ENCODE measurements at regions not wholly inside any gene's neighbourhood (a gene's known extent, or its start where the extent isn't known, plus 50 kb on each side); places are given as distances from the start of the nearest gene placed in this dataset.

- H3K27ac ChIP-seq = no peak overlapping the region
- no peak for TF ChIP-seq CTCF (IDR thresholded peaks at IDR 0.05)
- no peak for TF ChIP-seq ZFX (IDR thresholded peaks at IDR 0.05; ENCODE audit: borderline replicate concordance)
These were observed 1505.4 kb downstream of the SI start for GRCh38 chr3:163572856-163573255.

GRCh38 chr3:163563485-163563884 lies 1514.8 kb downstream of the SI start:
- no peak overlapping the region for H3K27ac ChIP-seq
- TF ChIP-seq ZFX (IDR thresholded peaks at IDR 0.05; ENCODE audit: borderline replicate concordance) (no peak), CTCF (IDR thresholded peaks at IDR 0.05) (no peak)

- no peak for TF ChIP-seq ZFX (IDR thresholded peaks at IDR 0.05; ENCODE audit: borderline replicate concordance)
- TF ChIP-seq CTCF (IDR thresholded peaks at IDR 0.05) = no peak
- no peak overlapping the region for H3K27ac ChIP-seq
These were observed 1515.7 kb downstream of the SI start for GRCh38 chr3:163562625-163563024.

GRCh38 chr3:163561151-163561550 lies 1517.1 kb downstream of the SI start:
- H3K27ac ChIP-seq = no peak overlapping the region
- TF ChIP-seq CTCF (IDR thresholded peaks at IDR 0.05) = no peak
- no peak for TF ChIP-seq ZFX (IDR thresholded peaks at IDR 0.05; ENCODE audit: borderline replicate concordance)

- H3K27ac ChIP-seq = no peak overlapping the region
- no peak for TF ChIP-seq CTCF (IDR thresholded peaks at IDR 0.05)
- TF ChIP-seq ZFX (IDR thresholded peaks at IDR 0.05; ENCODE audit: borderline replicate concordance) = no peak
These were observed 1517.8 kb downstream of the SI start for GRCh38 chr3:163560459-163560858.

- TF ChIP-seq CTCF (IDR thresholded peaks at IDR 0.05) (no peak), ZFX (IDR thresholded peaks at IDR 0.05; ENCODE audit: borderline replicate concordance) (no peak)
- H3K27ac ChIP-seq = no peak overlapping the region
These were observed 1521.3 kb downstream of the SI start for GRCh38 chr3:163556813-163557523.

GRCh38 chr3:163555918-163556317 lies 1522.4 kb downstream of the SI start:
- TF ChIP-seq CTCF (IDR thresholded peaks at IDR 0.05) = no peak
- no peak for TF ChIP-seq ZFX (IDR thresholded peaks at IDR 0.05; ENCODE audit: borderline replicate concordance)
- H3K27ac ChIP-seq = no peak overlapping the region
